ENCODE measurements at regions not wholly inside any gene's neighbourhood (a gene's known extent, or its start where the extent isn't known, plus 50 kb on each side); places are given as distances from the start of the nearest gene placed in this dataset.

DNA sequence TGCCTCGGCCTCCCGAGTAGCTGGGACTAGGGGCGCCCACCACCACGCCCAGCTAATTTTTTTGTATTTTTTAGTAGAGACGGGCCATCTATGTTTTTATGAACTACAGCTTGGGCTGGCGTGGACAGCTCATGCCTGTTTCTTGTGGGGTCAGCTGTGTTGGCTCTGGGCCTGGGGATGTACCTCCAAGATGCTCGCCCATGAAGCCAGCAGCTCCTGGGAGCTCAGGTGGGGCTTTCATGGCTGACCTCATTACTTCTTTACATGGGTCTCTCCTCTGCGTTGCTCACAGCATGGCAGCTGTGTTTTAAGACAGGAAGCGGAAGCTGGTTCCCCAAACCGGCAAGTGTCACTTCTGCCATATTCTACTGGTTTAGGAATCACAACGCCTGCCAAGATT lies 203.1 kb downstream of the SOX11 start:
- in situ Hi-C loops (cut with HindIII; ENCODE audit: low pct_unique_long_range_greater_than_20kb, low sequenced_read_pairs), result no loop called here

DNA sequence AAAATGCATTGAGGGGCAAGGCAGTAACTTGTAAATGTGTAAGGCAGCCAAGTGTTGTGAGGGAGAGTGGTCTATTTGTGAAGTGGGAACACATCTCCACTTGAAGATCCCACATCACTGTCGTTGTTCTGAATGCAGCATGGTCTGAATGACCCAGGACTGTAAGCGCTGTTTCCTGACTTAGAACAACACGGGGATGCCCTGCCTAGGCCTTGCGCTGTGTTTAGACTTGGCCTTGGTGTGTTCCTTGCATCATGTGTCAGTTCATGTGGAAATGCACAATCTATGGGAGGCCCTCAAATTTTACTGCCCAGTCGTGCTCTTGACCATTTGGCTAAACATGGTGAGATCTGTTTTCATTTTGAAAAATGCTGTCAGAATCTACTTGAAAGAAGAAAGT lies 205.1 kb downstream of the SOX11 start:
- DNase-seq (ENCODE audit: low read depth, low spot score), result no peak
- in situ Hi-C loops (cut with HindIII; ENCODE audit: low pct_unique_long_range_greater_than_20kb, low sequenced_read_pairs), result no loop called here

More for the DNA sequence above, 203.1 kb downstream of the SOX11 start:
- no peak for DNase-seq (ENCODE audit: low read depth, low spot score)

DNA sequence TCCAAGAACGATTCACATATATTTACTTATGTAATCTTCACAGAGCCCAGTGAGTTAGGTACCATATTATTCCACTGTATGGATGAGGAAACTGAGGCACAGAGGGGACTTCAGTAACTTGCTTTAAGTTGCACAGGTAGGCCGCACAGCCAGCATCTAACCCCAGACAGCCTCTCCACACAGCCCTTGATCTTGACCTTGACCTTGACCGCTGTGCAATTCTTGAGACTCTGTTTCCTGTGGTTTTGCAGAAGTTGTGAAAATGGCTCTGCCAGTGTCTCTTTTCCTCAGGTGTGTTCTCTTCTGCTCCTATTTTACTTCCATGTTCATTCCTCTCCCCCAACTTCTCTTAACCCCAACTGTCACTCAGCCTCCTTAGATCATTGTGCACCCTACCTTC lies 206.5 kb downstream of the SOX11 start:
- no peak for DNase-seq (ENCODE audit: low read depth, low spot score)
- in situ Hi-C loops (cut with HindIII; ENCODE audit: low pct_unique_long_range_greater_than_20kb, low sequenced_read_pairs), result no loop called here

DNA sequence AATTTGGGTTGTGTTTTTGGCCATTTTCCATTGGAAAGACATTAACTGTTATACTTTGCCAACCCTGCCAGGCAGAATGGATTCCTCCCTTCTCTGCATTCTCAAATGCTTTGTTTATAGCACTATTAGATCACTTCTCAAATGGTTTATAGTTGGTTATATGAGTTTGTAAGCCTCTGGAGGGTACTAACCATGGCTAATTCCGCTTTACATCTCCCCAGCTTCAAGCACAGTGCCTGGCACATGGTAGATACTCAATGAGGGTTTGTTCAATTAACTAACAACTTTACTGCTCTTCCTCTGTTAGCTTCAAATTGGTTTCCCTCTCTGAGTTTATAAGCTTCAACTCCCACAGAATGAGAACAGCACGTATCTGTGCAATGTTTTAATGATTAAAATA lies 213.5 kb downstream of the SOX11 start:
- no peak for DNase-seq (ENCODE audit: low read depth, low spot score)
- in situ Hi-C loops (cut with HindIII; ENCODE audit: low pct_unique_long_range_greater_than_20kb, low sequenced_read_pairs), result no loop called here

DNA sequence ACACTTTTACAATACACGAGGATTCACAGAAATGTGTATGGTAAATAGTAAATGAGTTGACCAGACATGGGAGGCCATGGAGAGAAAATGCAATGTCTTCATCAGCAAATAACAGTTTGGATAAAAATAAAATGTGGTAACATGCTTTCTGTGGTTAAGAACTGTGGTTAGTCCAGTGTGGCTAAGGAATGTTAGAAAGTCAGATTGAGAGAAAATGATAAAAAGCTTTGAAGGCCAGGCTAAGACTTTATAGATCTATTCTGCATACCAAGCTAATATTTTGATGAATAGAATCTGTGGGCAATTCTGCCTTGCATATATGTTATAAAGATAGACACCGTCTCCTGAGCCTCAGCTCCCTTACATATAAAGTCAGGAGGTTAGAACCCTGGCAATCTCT lies 215.9 kb downstream of the SOX11 start:
- DNase-seq (ENCODE audit: low read depth, low spot score), result no peak
- in situ Hi-C loops (cut with HindIII; ENCODE audit: low pct_unique_long_range_greater_than_20kb, low sequenced_read_pairs), result no loop called here

DNA sequence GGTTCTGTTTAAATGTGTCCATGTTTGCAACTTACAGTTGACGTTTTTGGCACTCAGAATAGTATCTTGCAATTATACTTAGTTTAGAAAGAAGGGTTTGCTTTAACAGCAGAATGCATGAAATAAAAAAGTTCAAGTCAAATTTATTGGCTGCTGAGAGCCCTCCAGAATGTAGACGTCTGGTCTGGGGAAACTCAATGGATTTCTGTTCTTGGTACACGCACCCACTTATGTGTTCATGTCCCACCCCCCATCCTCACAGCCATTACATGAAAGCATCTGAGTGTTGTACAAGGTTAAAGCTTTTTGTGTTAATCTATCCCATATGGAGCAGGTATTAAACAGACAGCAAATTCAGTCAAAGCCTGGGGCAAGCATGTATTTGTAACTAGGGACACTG lies 219.5 kb downstream of the SOX11 start:
- no peak for DNase-seq (ENCODE audit: low read depth, low spot score)
- in situ Hi-C loops (cut with HindIII; ENCODE audit: low pct_unique_long_range_greater_than_20kb, low sequenced_read_pairs), result no loop called here

DNA sequence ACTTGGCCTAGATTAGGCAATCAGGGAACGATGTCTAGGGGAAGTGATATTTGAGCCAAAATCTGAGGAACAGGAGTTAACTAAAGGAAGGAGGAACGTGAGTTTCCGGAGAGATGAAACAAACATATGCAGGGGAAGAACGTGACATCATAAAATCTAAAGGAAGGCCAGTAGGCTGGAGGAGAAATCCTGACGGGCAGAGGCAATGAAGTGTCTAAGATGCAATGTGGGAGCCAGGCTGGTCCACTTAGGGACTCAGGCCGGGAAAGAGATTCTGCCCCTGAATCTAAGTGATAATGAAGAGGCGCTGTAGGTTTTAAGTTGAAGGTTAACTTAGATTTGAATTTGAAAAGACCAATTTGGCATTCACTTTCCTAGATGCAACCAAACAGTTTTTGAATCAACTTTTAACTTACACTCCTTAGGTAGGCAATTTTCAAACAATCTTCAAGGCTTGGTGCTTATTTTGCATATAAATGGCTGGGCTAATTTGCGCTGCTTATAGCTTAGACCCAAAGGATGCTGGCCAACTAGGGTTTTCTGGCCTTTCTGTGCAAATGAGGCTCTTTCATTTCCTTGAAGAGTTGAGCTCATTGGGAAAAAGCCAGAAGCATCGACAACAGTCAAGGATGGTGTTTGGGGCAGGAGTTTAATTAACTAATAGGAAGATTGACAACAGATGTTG lies 221.7 kb downstream of the SOX11 start:
- in situ Hi-C loops (cut with HindIII; ENCODE audit: low pct_unique_long_range_greater_than_20kb, low sequenced_read_pairs), result no loop called here
- DNase-seq (ENCODE audit: low read depth, low spot score), result no peak

DNA sequence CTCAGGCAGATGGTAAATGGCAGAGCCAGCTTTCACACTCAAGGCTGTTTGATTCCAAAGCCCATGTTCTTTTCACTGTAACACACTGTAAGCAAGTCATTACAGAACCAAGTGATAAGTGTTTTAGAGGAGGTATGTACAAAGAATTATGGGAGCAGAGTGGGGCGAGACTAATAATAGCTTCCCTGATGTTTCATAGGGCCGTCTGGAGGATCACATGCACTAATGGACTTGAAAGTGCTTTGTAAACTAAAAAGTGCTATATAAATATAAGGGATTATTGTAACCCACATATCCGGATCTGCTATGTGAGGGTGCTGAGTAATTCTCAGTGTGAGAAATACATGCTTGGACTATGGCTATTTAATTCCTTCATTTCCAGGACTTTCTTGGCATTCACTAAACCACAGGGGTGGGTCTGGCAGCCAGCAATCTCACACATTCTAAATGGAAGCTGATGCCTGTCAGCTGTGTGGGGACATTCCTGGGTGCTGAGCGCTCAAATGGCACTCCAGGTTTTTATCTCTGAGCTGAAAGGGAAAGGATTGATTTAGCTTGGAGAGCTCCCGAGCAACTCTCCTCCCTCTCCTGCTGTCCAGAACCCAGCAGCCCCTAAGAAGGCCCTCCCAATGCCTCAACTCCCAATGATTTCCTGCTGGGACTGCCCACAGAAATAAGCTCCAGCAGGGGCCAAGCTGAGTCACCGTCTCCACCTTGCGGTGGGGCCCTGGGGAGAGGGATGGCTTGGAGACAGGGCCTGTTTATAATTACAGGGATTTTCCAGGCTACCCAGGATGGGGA lies 222.8 kb downstream of the SOX11 start:
- in situ Hi-C loops (cut with HindIII; ENCODE audit: low pct_unique_long_range_greater_than_20kb, low sequenced_read_pairs), result no loop called here
- no peak for DNase-seq (ENCODE audit: low read depth, low spot score)

DNA sequence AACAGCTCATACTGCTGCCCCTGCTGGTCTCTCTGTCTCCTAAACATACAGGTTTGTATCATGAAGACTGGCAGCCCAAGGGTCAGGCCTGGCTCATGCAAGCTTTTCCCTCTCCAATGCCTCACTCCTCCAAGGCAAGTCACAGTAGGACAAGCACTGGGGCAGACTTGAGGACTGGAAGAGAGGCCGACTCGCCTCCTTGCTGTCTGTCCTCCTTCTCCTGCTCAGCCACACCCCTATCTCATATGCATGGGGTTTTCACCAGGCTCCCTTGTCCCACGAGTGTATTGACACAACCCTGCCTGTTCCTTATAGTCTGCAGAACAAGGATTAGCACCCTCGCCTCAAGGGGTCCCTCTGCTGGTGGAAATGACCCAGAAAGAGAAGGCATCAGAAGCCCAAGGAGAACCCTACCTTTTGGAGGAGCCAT lies 223.7 kb downstream of the SOX11 start:
- peak; percentile 66 for DNase-seq (ENCODE audit: low read depth, low spot score)
- in situ Hi-C loops (cut with HindIII; ENCODE audit: low pct_unique_long_range_greater_than_20kb, low sequenced_read_pairs), result no loop called here

DNA sequence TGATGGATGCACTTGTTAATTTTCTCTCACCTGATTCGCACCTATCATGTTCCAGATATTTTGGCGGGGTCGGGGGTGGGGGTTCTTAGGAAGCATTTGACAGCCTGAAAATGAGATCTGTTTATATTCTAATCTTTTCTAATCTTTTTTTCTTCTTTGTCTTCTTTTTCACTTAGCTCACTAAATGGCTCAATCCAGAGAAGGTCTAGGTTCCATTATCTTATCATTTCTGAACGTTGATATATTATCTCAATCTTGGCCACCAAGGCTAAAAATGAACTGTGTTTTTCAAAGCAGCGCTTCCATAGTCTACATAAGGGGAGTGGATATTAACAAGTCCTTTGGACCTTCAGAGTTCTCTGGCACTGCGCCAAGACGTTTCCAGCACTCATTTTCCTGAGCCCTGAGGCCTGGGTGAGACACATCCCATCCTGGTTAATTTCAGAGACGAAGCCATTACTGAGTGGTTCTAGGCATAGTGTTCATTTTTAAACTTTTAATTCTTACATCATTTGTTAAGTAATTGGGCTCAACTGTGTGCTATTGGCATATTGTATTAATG lies 229.0 kb downstream of the SOX11 start:
- no peak for DNase-seq (ENCODE audit: low read depth, low spot score)
- in situ Hi-C loops (cut with HindIII; ENCODE audit: low pct_unique_long_range_greater_than_20kb, low sequenced_read_pairs), result no loop called here

DNA sequence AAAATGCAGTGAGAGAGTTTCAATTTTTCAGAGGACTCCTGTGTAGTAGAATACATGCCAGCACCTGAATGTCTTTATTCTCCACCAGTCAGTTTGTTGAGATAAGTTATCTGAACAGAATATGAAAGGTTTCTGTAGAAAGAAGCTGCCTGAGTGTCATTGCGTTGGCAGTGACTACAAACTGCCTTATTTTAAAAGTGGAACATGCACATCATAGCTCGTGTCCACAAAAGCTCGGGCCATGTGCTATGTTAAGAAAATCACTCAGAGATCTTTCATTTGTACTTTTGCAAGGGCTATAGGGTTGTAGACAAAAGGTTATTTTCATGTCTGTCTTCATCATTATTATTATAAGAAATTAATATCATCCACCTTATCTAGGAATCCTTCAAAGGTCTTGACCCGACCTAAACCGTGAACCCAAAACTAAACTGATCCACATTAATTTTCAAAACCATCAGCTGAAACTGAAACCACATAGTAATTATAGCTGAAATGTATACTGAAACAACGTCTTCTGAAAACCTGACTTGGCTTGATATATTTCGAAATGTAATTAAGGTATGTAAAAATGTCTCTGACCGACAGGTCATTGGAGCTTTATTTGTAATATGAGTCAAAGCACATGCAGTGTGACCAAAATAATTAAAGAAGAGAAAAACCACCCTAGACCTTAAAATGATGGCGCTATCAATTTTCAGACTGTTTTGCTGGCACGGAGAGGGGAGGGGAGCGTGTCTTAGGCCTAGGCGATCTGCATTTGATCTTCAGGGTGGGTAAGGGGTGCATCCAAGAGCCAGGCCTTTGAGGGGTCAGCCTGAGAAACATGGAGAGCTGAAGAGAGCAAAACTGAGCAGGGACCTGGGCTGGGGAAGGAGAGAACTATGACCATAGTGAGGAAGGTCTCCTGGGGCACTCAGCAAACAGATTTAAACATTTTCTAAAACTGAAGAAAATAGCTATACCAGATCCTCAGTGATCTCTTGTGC lies 232.1 kb downstream of the SOX11 start:
- no peak for DNase-seq (ENCODE audit: low read depth, low spot score)
- in situ Hi-C loops (cut with HindIII; ENCODE audit: low pct_unique_long_range_greater_than_20kb, low sequenced_read_pairs), result no loop called here

DNA sequence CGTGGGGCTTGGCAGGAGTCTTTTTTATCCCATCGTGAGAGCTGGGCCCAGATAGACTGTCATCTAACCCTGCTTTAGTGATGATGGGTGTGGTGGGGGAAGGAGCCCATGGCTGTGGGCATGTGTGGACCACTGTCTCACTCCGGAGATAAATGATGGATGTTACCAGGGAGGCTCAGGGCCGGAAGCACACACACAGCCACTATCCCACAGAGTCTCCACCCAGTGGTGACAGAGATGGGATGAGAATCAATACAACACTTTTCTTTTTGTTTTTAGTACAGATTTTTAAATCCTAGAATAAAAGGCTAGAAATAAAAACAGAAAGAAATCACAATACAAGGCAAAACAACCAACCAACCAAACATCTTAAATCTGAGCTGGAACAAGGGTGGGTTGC lies 233.4 kb downstream of the SOX11 start:
- DNase-seq (ENCODE audit: low read depth, low spot score), result no peak
- in situ Hi-C loops (cut with HindIII; ENCODE audit: low pct_unique_long_range_greater_than_20kb, low sequenced_read_pairs), result no loop called here

DNA sequence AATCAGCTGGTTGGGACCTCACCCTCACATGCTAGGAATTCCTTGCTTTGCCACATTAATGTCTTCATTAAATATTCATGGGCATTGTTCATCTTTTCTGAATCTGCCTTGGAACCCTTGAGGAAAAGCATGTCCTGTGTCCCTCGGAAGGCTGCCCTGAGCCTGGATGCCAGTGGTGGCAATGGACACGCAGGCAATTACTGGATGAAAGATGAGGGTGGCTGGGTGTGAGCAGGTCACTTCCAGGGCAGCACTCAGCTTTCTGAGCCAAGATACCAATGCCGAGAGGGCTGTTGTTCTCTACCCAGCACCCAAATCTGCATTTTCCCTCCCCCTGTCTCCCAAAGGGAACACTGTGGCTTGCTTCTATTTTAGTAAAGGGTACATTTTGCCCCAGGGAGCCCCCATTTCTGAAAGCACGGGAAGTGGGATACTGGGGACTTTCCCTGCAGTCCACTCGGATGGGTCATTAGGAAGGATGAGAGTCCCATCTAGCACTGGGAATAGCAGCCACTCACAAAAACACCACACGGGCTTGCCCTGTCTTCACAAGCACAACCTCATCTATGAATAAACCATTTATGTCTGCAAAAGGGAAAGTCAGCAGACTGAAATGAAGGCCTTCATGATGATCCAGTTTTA lies 234.8 kb downstream of the SOX11 start:
- in situ Hi-C loops (cut with HindIII; ENCODE audit: low pct_unique_long_range_greater_than_20kb, low sequenced_read_pairs), result no loop called here
- DNase-seq (ENCODE audit: low read depth, low spot score), result no peak

DNA sequence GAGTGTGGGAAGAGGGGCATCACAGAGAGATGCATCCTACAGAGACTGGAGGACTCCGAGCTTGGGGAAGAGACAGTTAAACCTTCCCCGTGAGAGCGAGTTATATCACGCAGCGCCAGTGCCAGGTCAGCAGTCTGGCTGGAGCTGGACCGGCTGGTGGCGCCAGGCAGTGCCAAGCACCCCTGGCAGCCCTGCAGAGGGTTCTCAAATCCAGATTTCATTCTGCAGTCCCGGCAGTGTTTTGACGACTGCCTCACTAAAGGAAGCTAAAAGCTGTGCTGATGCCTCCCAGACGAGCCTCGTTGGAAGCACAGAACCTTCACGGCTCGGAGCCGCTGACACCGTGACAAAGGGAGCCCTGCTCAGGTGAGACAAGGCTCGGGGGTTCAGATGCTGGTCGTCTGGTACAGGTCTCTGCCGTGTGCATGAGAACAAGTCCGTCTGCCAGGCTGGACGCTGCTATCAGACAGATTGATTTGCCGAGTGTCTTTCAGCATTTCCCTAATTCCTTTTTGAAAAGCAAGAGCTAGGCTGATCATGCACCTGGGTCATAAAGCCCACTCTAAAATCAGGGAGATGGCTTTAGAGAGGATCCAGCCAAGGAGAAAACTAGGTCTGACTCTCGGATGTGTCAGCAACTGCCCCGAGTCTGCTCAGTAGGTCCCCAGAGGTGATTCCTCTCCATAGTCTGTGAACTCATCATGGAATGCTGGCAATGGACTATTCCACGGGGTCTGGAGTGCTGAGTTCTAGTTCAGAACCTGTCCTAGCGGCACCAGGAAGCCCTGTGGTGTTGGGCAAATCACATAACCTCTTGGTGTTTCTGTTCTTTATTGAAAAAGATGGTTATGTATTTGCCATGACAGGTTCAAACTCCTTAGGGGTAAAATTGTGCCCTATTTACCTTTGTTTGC lies 240.6 kb downstream of the SOX11 start:
- in situ Hi-C loops (cut with HindIII; ENCODE audit: low pct_unique_long_range_greater_than_20kb, low sequenced_read_pairs), result no loop called here
- DNase-seq (ENCODE audit: low read depth, low spot score), result no peak

DNA sequence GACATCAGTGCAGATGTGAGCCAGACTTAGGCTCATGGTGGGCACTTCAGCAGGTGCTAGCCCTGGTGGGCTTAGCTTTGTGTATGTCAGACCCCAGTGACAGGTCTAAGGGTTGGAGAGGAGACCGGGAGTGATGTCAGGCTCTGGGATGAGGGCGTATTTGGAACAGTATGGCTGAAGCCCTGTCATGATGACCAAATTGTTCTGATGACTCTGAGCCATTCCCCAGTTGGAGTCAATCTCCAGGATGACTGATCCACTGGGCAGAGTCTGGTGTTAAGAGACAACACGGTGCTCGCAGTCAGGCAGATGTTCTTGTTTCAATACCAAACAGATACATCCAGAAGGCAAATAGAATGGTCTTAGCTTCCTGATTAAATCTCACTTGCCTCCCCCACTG lies 241.5 kb downstream of the SOX11 start:
- in situ Hi-C loops (cut with HindIII; ENCODE audit: low pct_unique_long_range_greater_than_20kb, low sequenced_read_pairs), result no loop called here

DNA sequence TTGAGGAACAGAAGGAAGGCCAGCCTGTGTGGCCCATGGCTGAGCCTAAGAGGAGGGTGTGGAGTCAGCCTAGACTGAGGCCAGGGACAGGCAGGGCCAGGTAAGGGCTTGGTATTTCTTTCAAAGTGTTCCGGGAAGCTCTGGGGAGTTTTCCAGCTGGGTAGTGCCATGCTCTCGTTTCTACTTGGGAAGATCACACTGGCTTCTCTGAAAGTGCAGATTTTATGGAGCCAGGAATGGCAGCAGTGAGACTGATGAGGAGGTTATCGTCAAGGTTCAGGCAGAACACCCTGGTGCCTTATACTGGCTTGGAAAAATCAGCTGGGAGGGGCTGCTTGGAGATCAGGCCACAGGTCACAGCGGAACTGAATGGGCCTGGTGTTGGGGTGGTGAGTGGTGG lies 245.1 kb downstream of the SOX11 start:
- in situ Hi-C loops (cut with HindIII; ENCODE audit: low pct_unique_long_range_greater_than_20kb, low sequenced_read_pairs), result no loop called here
- no peak for DNase-seq (ENCODE audit: low read depth, low spot score)

More for the DNA sequence above, 241.5 kb downstream of the SOX11 start:
- DNase-seq (ENCODE audit: low read depth, low spot score), result no peak

All from SK-MEL-5 (cell line).